ENCODE measurements at regions not wholly inside any gene's neighbourhood (a gene's known extent, or its start where the extent isn't known, plus 50 kb on each side); places are given as distances from the start of the nearest gene placed in this dataset.
"Not testable (repeated sequence)": the region's sequence is repeated elsewhere in the genome, so short reads cannot be mapped to it uniquely, and the experiment has no call there.

- DNase-seq = no peak
These were observed 1149.0 kb downstream of the EFNA5 start for GRCh38 chr5:106521701-106522100.

GRCh38 chr5:106510321-106510720, 1160.4 kb downstream of the EFNA5 start:
- no peak for DNase-seq

GRCh38 chr5:106508894-106509293, 1161.8 kb downstream of the EFNA5 start:
- no peak for DNase-seq

- no peak for DNase-seq
These were observed 1176.8 kb downstream of the EFNA5 start for GRCh38 chr5:106493910-106494309.

GRCh38 chr5:106489004-106489403, 1181.7 kb downstream of the EFNA5 start:
- no peak for DNase-seq

- no peak for DNase-seq
These were observed 1182.3 kb downstream of the EFNA5 start for GRCh38 chr5:106488407-106488806.

GRCh38 chr5:106481374-106481773, 1189.4 kb downstream of the EFNA5 start:
- no peak for DNase-seq

- no peak for DNase-seq
These were observed 1194.1 kb downstream of the EFNA5 start for GRCh38 chr5:106476630-106477029.

- no peak for DNase-seq
These were observed 1196.7 kb downstream of the EFNA5 start for GRCh38 chr5:106474066-106474465.

- no peak for DNase-seq
These were observed 1211.2 kb downstream of the EFNA5 start for GRCh38 chr5:106459541-106459940.

GRCh38 chr5:106454651-106455415, 1215.9 kb downstream of the EFNA5 start:
- DNase-seq = no peak

GRCh38 chr5:106454050-106454449, 1216.7 kb downstream of the EFNA5 start:
- DNase-seq = no peak

GRCh38 chr5:106451998-106452397, 1218.7 kb downstream of the EFNA5 start:
- DNase-seq = no peak

- DNase-seq = no peak
These were observed 1227.0 kb downstream of the EFNA5 start for GRCh38 chr5:106443746-106444145.

GRCh38 chr5:106435185-106435584, 1235.6 kb downstream of the EFNA5 start:
- DNase-seq = no peak

GRCh38 chr5:106430733-106431132, 1240.0 kb downstream of the EFNA5 start:
- DNase-seq = not testable (repeated sequence)

GRCh38 chr5:106423109-106423897, 1247.4 kb downstream of the EFNA5 start:
- no peak for DNase-seq

- DNase-seq = no peak
These were observed 1250.6 kb downstream of the EFNA5 start for GRCh38 chr5:106420102-106420501.

GRCh38 chr5:106418196-106418595, 1252.5 kb downstream of the EFNA5 start:
- DNase-seq = no peak

- DNase-seq = no peak
These were observed 1253.2 kb downstream of the EFNA5 start for GRCh38 chr5:106417566-106417965.

- DNase-seq = no peak
These were observed 1253.6 kb downstream of the EFNA5 start for GRCh38 chr5:106417163-106417562.

- DNase-seq = no peak
These were observed 1255.2 kb downstream of the EFNA5 start for GRCh38 chr5:106415541-106415940.

GRCh38 chr5:106414342-106414741, 1256.4 kb downstream of the EFNA5 start:
- DNase-seq = no peak

GRCh38 chr5:106412606-106413005, 1258.1 kb downstream of the EFNA5 start:
- DNase-seq = no peak

Measured in activated gamma-delta T cell (primary cell).